PC-9 (cell line): ENCODE measurements at regions not wholly inside any gene's neighbourhood (a gene's known extent, or its start where the extent isn't known, plus 50 kb on each side); places are given as distances from the start of the nearest gene placed in this dataset.

Experiments used
- BruUV-seq: library from RNA; stranded (reverse); fragments of 400-500 nt; replicated peaks from 2 replicates; lab custom pipeline; 2021; lab: Mats Ljungman, UMichigan
- CTCF ChIA-PET: fragments of 300-600 bp; sonication (Branson Sonifier 250); formaldehyde crosslinking; loops from one replicate; lab custom pipeline; 2022; ENCODE audit warnings: antibody characterized with exemption; lab: Charles Lee
- POLR2A ChIA-PET: fragments of 300-600 bp; sonication (Branson Sonifier 250); formaldehyde crosslinking; loops from one replicate; lab custom pipeline; 2022; ENCODE audit warnings: antibody characterized with exemption; ENCODE audit not compliant: unreplicated experiment; lab: Charles Lee
- DNase-seq, 2 experiments: peaks; one replicate each; pipeline versions ENCODE4 v3.0.0 to v3.0.0-alpha.2; 2015 to 2022; ENCODE audit warnings: mixed read lengths in 1 of 2
- H2AFZ ChIP-seq: fragments of 200-600 bp; sonication (generic); 2 replicates; pipeline ENCODE4 v1.8.1; 2017; ENCODE audit warnings: antibody characterized with exemption
- H3F3A ChIP-seq: fragments of 200-600 bp; sonication (generic); 2 replicates; pipeline ENCODE4 v1.8.1; 2017; ENCODE audit warnings: antibody characterized with exemption, mild to moderate bottlenecking, low read depth; ENCODE audit not compliant: insufficient read depth
- H3K27ac ChIP-seq: fragments of 200-600 bp; sonication (generic); 2 replicates; pipeline ENCODE4 v1.6.1; 2016; ENCODE audit warnings: mixed run types
- H3K27me3 ChIP-seq: fragments of 200-600 bp; sonication (generic); 2 replicates; pipeline ENCODE4 v1.6.1; 2016; ENCODE audit warnings: low read depth, mixed run types; ENCODE audit not compliant: insufficient read depth
- H3K36me3 ChIP-seq: fragments of 200-600 bp; sonication (generic); 2 replicates; pipeline ENCODE4 v1.6.1; 2016; ENCODE audit warnings: low read depth, mixed run types
- H3K4me1 ChIP-seq: fragments of 200-600 bp; sonication (generic); replicated peaks from 2 replicates; pipeline ENCODE4 v1.6.1; 2016; ENCODE audit warnings: mixed run types; ENCODE audit not compliant: insufficient read depth
- H3K4me2 ChIP-seq: fragments of 200-600 bp; sonication (generic); 2 replicates; pipeline ENCODE4 v1.6.1; 2017; ENCODE audit warnings: mixed run types
- H3K4me3 ChIP-seq: fragments of 200-600 bp; sonication (generic); 2 replicates; pipeline ENCODE4 v1.6.1; 2016; ENCODE audit warnings: mixed run types
- H3K79me2 ChIP-seq: fragments of 200-600 bp; sonication (generic); 2 replicates; pipeline ENCODE4 v1.6.1; 2017; ENCODE audit warnings: low read depth, mixed run types
- H3K9me2 ChIP-seq: fragments of 200-600 bp; sonication (generic); 2 replicates; pipeline ENCODE4 v1.8.1; 2017; ENCODE audit warnings: mild to moderate bottlenecking; ENCODE audit not compliant: insufficient read depth
- H3K9me3 ChIP-seq: fragments of 200-600 bp; sonication (generic); 2 replicates; pipeline ENCODE4 v1.8.1; 2016; ENCODE audit warnings: low read depth; ENCODE audit not compliant: insufficient read depth
- H4K20me1 ChIP-seq: fragments of 200-600 bp; sonication (generic); 2 replicates; pipeline ENCODE4 v1.8.1; 2017; ENCODE audit not compliant: insufficient read depth
- CTCF ChIP-seq: fragments of 200-600 bp; sonication (generic); conservative IDR thresholded peaks from 2 replicates; pipeline ENCODE4 v1.6.1; 2017; ENCODE audit warnings: mixed run types, antibody characterized with exemption, mild to moderate bottlenecking, moderate library complexity
- EZH2 ChIP-seq: fragments of 200-600 bp; sonication (generic); IDR thresholded peaks from 2 replicates; pipeline ENCODE4 v1.8.0; 2017; ENCODE audit warnings: antibody characterized with exemption, low read depth
- intact Hi-C: fragments of 100-400 bp; cut with micrococcal nuclease; formaldehyde crosslinking; loops from one replicate; pipeline ENCODE4 v1.10.0; 2022; ENCODE audit not compliant: unreplicated experiment

- CTCF ChIA-PET: no interaction called here
Measured at GRCh38 chr6:960356-960755, 267.4 kb upstream of the EXOC2 start.

GRCh38 chr6:958488-958887 is 265.5 kb upstream of the EXOC2 start:
- no peaks in the 10 kb centered on the region for H3K9me2 ChIP-seq
- no peak for DNase-seq
- H4K20me1 ChIP-seq: no peaks in the 10 kb centered on the region
- no peaks in the 10 kb centered on the region for H3K36me3 ChIP-seq
- no TSS peak for BruUV-seq
- TF ChIP-seq CTCF (no peak), EZH2 (no peak)
- H3K4me3 ChIP-seq: no peak overlapping the region
- no peaks in the 10 kb centered on the region for H3K9me3 ChIP-seq
- no peak overlapping the region for H3K4me2 ChIP-seq
- no peaks in the 10 kb centered on the region for H3K79me2 ChIP-seq
- intact Hi-C loops: no loop called here
- H3K27ac ChIP-seq: no peak overlapping the region
- no peaks in the 10 kb centered on the region for H3K4me1 ChIP-seq
- H3F3A ChIP-seq: no peaks in the 10 kb centered on the region
- ChIA-PET CTCF (no interaction called here), POLR2A (no interaction called here)
- no peaks in the 10 kb centered on the region for H3K27me3 ChIP-seq
- no peak overlapping the region for H2AFZ ChIP-seq

More at GRCh38 chr6:960356-960755, 267.4 kb upstream of the EXOC2 start:
- H3K9me2 ChIP-seq: no peaks in the 10 kb centered on the region
- H3K9me3 ChIP-seq: no peaks in the 10 kb centered on the region
- TF ChIP-seq EZH2 (no peak), CTCF (no peak)
- H4K20me1 ChIP-seq: no peaks in the 10 kb centered on the region
- no peaks in the 10 kb centered on the region for H3K4me1 ChIP-seq
- H3K4me2 ChIP-seq: no peak overlapping the region
- no peaks in the 10 kb centered on the region for H3K79me2 ChIP-seq
- POLR2A ChIA-PET: no interaction called here
- H3K36me3 ChIP-seq: no peaks in the 10 kb centered on the region
- DNase-seq: no peak
- no peak overlapping the region for H3K4me3 ChIP-seq
- H3F3A ChIP-seq: no peaks in the 10 kb centered on the region
- intact Hi-C loops: no loop called here
- no peak overlapping the region for H2AFZ ChIP-seq
- BruUV-seq: no TSS peak
- H3K27me3 ChIP-seq: no peaks in the 10 kb centered on the region
- H3K27ac ChIP-seq: no peak overlapping the region

GRCh38 chr6:951399-952181 is 258.7 kb upstream of the EXOC2 start:
- BruUV-seq: no TSS peak

More at GRCh38 chr6:951399-952181, 258.7 kb upstream of the EXOC2 start:
- H3K27me3 ChIP-seq: no peaks in the 10 kb centered on the region
- intact Hi-C loops: no loop called here
- H3K9me3 ChIP-seq: no peaks in the 10 kb centered on the region
- DNase-seq: no peak
- H3K79me2 ChIP-seq: no peaks in the 10 kb centered on the region
- no peaks in the 10 kb centered on the region for H3K36me3 ChIP-seq
- H3K4me2 ChIP-seq: no peak overlapping the region
- CTCF ChIA-PET: no interaction called here
- H2AFZ ChIP-seq: no peak overlapping the region
- H3K4me3 ChIP-seq: no peak overlapping the region
- H3F3A ChIP-seq: no peaks in the 10 kb centered on the region
- no peaks in the 10 kb centered on the region for H4K20me1 ChIP-seq
- POLR2A ChIA-PET: no interaction called here
- no peak overlapping the region for H3K27ac ChIP-seq
- TF ChIP-seq EZH2: no peak
- TF ChIP-seq CTCF: no peak
- no peaks in the 10 kb centered on the region for H3K4me1 ChIP-seq
- H3K9me2 ChIP-seq: no peaks in the 10 kb centered on the region
